ENCODE measurements at regions not wholly inside any gene's neighbourhood (a gene's known extent, or its start where the extent isn't known, plus 50 kb on each side); places are given as distances from the start of the nearest gene placed in this dataset.

- TF ChIP-seq CTCF (IDR thresholded peaks at IDR 0.05) = no peak
- TF ChIP-seq REST (IDR thresholded peaks at IDR 0.05; ENCODE audit: insufficient read depth in 1 of 2, low read depth in 2 of 2, low read length in 1 of 2) = no peak
Measured at GRCh38 chr6:119542037-119542436, 192.5 kb upstream of the MAN1A1 start.
